ENCODE measurements at regions not wholly inside any gene's neighbourhood (a gene's known extent, or its start where the extent isn't known, plus 50 kb on each side); places are given as distances from the start of the nearest gene placed in this dataset.

- no peak for DNase-seq (ENCODE audit: low read depth)
- no peak overlapping the region for H3K4me3 ChIP-seq (ENCODE audit: low read depth, low read length)
- in situ Hi-C loops (cut with HindIII; ENCODE audit: low sequenced_read_pairs): no loop called here
- TF ChIP-seq CTCF (IDR thresholded peaks at IDR 0.05; ENCODE audit: low read depth, low read length, missing control alignments): no peak
Observed at GRCh38 chr1:63108206-63108605, 214.2 kb upstream of the FOXD3 start.

DNA sequence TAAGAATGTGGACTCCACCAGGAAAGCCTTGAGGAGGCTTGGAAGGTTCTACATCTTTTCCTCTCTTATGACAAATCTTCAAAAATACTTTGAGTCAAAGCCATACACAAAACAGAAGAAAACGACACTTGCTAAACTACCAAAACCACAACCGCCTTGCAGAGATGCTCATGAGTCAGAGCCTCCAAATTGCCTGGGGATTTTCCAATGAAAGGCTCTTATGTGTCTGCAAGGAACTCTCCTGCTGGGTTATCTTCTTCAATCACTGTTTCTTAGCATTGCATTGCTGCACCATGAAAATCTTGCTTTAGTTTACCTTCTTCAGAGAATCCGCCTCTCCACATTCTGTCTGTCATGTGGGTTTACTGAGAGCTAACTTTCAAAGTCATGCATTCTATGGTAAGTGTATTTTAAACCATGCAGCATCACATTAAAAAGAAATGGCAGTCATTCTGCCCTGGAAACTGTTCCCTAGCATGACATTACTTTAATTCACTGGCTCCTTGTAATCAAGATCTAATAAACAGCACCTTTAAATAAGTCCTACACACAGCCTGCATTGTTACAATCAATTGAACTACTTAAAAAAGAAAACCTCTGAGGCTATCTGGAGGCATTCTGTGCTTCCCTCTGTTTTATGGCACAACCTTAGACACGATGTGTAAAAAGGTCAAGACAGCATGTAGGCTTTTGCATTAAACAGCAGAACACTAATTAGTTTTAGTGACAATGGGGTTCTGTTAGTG, 210.0 kb upstream of the FOXD3 start:
- no peak for TF ChIP-seq CTCF (IDR thresholded peaks at IDR 0.05; ENCODE audit: low read depth, low read length, missing control alignments)
- in situ Hi-C loops (cut with HindIII; ENCODE audit: low sequenced_read_pairs): no loop called here
- H3K4me3 ChIP-seq (ENCODE audit: low read depth, low read length): no peak overlapping the region
- peak; percentile 95 for DNase-seq (ENCODE audit: low read depth)

DNA sequence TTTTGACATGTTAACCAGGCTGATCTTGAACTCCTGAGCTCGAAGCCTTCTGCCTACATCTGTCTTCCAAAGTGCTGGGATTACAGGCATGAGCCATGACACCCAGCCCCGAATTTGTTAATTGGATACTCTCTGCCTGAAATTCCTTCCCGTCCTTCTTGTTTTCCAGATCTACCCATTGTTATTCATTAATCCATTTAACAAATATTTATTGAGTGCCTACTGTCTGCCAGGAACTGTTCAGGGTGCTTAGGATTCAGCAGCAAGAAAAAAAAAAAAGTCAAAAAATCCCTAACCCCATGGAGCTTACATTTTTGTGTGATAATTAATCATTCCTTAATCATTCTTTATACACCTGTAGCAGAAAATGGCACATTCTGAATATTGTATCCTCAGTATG, 206.8 kb upstream of the FOXD3 start:
- H3K4me3 ChIP-seq (ENCODE audit: low read depth, low read length): no peak overlapping the region
- TF ChIP-seq CTCF (IDR thresholded peaks at IDR 0.05; ENCODE audit: low read depth, low read length, missing control alignments): no peak
- no peak for DNase-seq (ENCODE audit: low read depth)
- in situ Hi-C loops (cut with HindIII; ENCODE audit: low sequenced_read_pairs): no loop called here

DNA sequence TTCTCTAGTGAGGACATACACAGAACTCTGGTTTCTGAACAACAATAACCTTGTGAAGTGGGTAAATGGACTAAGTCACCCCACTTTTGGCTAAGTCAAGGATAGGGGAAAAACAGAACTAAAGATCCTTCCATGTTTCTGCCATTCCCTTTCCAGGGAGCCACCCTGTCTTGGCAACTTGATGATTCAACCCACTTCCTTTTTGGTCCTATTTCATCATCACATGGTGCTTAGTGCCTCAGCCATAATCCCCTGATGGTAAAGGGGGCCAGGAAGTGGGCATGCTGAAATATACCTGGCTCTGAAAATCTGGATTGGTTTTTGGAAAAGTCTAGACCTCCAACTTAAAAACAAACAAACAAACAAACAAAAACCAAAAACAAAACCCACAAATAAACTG, 206.4 kb upstream of the FOXD3 start:
- TF ChIP-seq CTCF (IDR thresholded peaks at IDR 0.05; ENCODE audit: low read depth, low read length, missing control alignments): no peak
- DNase-seq (ENCODE audit: low read depth): no peak
- no peak overlapping the region for H3K4me3 ChIP-seq (ENCODE audit: low read depth, low read length)
- in situ Hi-C loops (cut with HindIII; ENCODE audit: low sequenced_read_pairs): no loop called here

GRCh38 chr1:63119575-63120155, 202.7 kb upstream of the FOXD3 start:
- DNase-seq (ENCODE audit: low read depth): no peak
- in situ Hi-C loops (cut with HindIII; ENCODE audit: low sequenced_read_pairs): no loop called here
- no peak overlapping the region for H3K4me3 ChIP-seq (ENCODE audit: low read depth, low read length)
- TF ChIP-seq CTCF (IDR thresholded peaks at IDR 0.05; ENCODE audit: low read depth, low read length, missing control alignments): no peak

GRCh38 chr1:63122079-63122478, 200.3 kb upstream of the FOXD3 start:
- no peak for DNase-seq (ENCODE audit: low read depth)
- in situ Hi-C loops (cut with HindIII; ENCODE audit: low sequenced_read_pairs): no loop called here
- H3K4me3 ChIP-seq (ENCODE audit: low read depth, low read length): no peak overlapping the region
- TF ChIP-seq CTCF (IDR thresholded peaks at IDR 0.05; ENCODE audit: low read depth, low read length, missing control alignments): no peak

Measured in astrocyte of the cerebellum (primary cell).